ENCODE measurements at regions not wholly inside any gene's neighbourhood (a gene's known extent, or its start where the extent isn't known, plus 50 kb on each side); places are given as distances from the start of the nearest gene placed in this dataset.

GRCh38 chr4:108520807-108521206 lies 99.6 kb upstream of the RPL34 start:
- no peak for DNase-seq

GRCh38 chr4:108519911-108520601 lies 100.3 kb upstream of the RPL34 start:
- no peak for DNase-seq

- no peak for DNase-seq
These were observed 101.1 kb upstream of the RPL34 start for GRCh38 chr4:108519208-108519833.

- DNase-seq, result peak; percentile 35
These were observed 107.5 kb upstream of the RPL34 start for GRCh38 chr4:108512615-108513505.

GRCh38 chr4:108511618-108512017 lies 108.8 kb upstream of the RPL34 start:
- no peak for DNase-seq

GRCh38 chr4:108502356-108502755 lies 118.0 kb upstream of the RPL34 start:
- no peak for DNase-seq

GRCh38 chr4:108498925-108499324 lies 121.5 kb upstream of the RPL34 start:
- no peak for DNase-seq

GRCh38 chr4:108493596-108493931 lies 126.8 kb upstream of the RPL34 start:
- no peak for DNase-seq

GRCh38 chr4:108492816-108493595 lies 127.4 kb upstream of the RPL34 start:
- DNase-seq, result no peak

GRCh38 chr4:108488865-108489264 lies 131.5 kb upstream of the RPL34 start:
- DNase-seq, result no peak

- no peak for DNase-seq
These were observed 134.3 kb upstream of the RPL34 start for GRCh38 chr4:108486046-108486445.

- no peak for DNase-seq
These were observed 136.2 kb upstream of the RPL34 start for GRCh38 chr4:108484187-108484586.

GRCh38 chr4:108483650-108484049 lies 136.7 kb upstream of the RPL34 start:
- DNase-seq, result no peak

GRCh38 chr4:108483079-108483478 lies 137.3 kb upstream of the RPL34 start:
- DNase-seq, result no peak

GRCh38 chr4:108480881-108481280 lies 139.5 kb upstream of the RPL34 start:
- no peak for DNase-seq

GRCh38 chr4:108477527-108478108 lies 142.8 kb upstream of the RPL34 start:
- no peak for DNase-seq

- no peak for DNase-seq
These were observed 147.1 kb upstream of the RPL34 start for GRCh38 chr4:108473163-108473720.

- DNase-seq, result no peak
These were observed 153.2 kb upstream of the RPL34 start for GRCh38 chr4:108466936-108467902.

GRCh38 chr4:108465886-108466500 lies 154.4 kb upstream of the RPL34 start:
- no peak for DNase-seq

- DNase-seq, result no peak
These were observed 161.7 kb upstream of the RPL34 start for GRCh38 chr4:108458681-108459080.

- no peak for DNase-seq
These were observed 166.1 kb upstream of the RPL34 start for GRCh38 chr4:108454227-108454626.

Measured in midbrain (tissue), 1 donor.